GM18499 (cell line): ENCODE measurements at regions not wholly inside any gene's neighbourhood (a gene's known extent, or its start where the extent isn't known, plus 50 kb on each side); places are given as distances from the start of the nearest gene placed in this dataset.

Experiments used
- ATAC-seq: cut with Tn5 transposase; IDR thresholded peaks from one replicate; pipeline ENCODE4 v1.9.1; 2021; ENCODE audit warnings: moderate number of reproducible peaks; ENCODE audit not compliant: insufficient read depth, unreplicated experiment

- ATAC-seq: no peak
Observed at GRCh38 chr14:73800970-73801515, 50.6 kb upstream of the PTGR2 start.

DNA sequence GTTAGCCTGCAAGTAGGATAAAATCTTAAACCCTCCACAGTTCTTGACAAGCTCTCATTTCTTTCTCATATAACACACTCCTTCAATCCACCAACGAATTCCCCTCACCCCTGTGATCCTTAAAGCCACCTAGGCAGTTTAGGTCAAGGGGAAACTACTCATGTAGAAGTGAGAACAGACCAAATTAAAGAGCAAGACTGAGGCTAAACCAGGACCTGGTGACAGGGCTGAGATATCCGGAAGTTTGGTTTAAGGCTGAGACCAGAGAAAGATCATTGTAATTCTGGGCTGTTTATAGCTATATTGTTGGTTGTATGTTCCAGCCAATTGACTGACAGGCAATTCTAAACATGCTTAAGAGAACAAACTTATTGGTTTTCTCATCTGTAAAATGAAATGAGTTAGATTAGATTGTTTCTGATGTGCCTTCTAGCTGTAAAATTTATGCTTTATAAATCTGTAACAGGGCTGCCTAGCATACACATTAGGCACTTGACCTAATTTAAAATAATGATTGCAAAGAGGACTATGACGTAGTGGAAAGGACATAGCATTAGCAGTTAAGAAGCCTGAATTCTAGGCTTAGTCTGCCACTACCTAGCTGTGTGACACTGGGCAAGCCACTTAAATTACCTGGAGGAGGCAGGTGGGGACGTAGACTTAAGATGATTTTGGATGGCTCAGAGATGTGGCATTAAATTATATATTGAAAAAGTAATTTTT lies 53.9 kb upstream of the PTGR2 start:
- ATAC-seq: no peak

DNA sequence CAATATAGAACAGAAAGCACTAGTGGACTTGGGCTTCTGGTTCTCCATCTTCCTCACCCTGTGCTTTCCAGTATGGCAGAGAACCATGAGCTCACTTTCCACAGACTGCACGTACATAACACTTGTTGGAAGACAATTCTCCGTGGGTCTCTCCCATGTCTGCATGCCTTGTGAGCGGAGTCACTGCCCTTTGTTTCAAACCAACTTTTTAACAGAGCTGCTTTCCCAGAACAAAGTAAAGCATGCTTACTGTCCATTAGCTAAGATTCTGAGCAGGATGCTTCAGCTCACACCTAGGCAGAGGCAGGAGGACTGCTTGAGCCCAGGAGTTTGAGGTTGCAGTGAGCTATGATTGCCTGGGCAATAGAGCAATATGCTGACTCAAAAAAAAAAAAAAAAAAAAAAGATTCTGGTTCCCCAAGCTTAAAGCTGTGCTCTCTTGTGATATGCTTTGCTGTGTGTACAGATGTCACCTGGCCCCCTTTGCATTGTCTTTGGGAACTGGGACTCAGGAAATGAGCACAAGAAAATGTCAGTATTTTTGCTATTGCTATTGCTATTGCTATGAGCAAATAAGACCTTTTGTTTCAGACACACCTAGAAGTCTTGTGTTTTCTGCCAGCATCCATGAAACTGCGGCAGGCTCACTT lies 54.6 kb upstream of the PTGR2 start:
- no peak for ATAC-seq

- no peak for ATAC-seq
Observed at GRCh38 chr14:73796415-73796814, 55.2 kb upstream of the PTGR2 start.

DNA sequence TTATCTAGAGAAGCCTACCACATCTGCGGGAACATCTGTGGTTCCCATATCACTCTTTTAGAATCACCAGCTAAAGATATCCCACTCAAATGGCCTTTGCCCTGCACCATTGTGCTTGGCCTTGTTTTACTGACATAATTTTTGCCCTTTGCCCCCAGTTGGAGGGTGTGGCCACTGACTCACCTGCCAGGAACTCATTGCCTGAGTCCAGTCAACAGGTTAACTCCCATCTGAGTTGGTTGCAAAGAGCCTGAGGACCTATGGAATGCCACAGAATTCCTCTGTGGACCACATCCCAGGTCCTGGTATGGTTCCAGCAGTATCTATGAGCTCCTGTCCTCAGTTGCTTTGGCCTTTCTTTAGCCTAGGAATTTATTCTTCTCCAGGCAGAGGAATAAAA lies 55.7 kb upstream of the PTGR2 start:
- no peak for ATAC-seq

GRCh38 chr14:73795466-73795865 lies 56.2 kb upstream of the PTGR2 start:
- no peak for ATAC-seq

GRCh38 chr14:73794146-73794545 lies 57.5 kb upstream of the PTGR2 start:
- ATAC-seq: no peak

GRCh38 chr14:73792481-73792880 lies 59.1 kb upstream of the PTGR2 start:
- no peak for ATAC-seq

- no peak for ATAC-seq
Observed at GRCh38 chr14:73789989-73790581, 61.5 kb upstream of the PTGR2 start.

- no peak for ATAC-seq
Observed at GRCh38 chr14:73788701-73789551, 62.7 kb upstream of the PTGR2 start.

DNA sequence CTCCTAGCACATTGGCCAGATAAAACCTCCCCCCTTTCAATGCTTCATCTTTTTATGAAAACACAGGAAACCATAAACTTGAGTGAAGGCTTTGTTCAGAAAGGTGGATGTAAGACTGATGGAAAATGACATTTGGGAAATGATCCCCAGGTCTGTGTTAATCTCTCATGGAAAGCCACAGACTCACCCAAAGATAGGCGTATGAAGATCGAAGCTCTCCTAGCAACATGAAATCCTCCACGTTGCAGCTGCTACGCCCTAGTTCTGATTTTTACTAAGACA lies 63.4 kb upstream of the PTGR2 start:
- ATAC-seq: no peak

DNA sequence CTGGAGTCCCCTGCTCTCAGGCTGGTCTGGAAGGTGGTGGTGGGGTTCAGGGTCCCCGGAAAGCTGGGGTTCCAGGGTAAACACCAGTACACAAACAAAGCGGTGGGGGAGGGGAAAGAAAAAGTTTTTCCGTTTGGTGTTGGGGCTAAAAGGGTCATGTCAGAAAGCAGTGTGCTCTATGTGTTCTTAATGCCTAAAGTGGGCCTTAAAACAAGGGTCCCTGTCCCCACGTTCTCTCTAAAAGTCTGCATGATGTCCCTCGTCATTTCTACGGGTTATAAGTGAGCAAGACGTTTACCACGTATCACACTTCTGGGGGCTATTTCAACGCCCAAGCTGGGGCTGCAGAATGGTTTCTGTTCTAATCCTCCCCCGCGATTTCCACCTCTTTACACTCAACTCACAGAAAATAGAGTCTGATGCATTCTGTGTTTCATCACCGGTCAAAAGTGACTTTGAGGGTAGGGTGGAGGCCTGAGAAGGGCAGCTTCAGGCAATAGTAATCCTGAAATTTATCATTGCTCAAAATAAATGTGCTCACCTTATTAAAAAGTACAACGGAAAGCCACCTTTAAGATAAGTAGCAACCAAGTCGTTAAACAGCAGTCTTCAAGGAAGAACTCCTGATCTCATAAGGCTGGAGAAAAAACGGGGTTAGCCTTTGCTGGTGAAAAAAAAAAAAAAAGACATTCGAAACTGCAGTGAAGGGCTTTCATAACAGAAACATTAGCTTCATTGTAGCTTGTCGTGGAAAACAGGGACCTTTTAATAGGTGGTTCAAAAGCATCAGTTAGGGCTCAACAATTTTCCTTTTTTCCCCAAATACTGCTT lies 63.9 kb upstream of the PTGR2 start:
- no peak for ATAC-seq

GRCh38 chr14:73786636-73787485 lies 64.8 kb upstream of the PTGR2 start:
- ATAC-seq: no peak

DNA sequence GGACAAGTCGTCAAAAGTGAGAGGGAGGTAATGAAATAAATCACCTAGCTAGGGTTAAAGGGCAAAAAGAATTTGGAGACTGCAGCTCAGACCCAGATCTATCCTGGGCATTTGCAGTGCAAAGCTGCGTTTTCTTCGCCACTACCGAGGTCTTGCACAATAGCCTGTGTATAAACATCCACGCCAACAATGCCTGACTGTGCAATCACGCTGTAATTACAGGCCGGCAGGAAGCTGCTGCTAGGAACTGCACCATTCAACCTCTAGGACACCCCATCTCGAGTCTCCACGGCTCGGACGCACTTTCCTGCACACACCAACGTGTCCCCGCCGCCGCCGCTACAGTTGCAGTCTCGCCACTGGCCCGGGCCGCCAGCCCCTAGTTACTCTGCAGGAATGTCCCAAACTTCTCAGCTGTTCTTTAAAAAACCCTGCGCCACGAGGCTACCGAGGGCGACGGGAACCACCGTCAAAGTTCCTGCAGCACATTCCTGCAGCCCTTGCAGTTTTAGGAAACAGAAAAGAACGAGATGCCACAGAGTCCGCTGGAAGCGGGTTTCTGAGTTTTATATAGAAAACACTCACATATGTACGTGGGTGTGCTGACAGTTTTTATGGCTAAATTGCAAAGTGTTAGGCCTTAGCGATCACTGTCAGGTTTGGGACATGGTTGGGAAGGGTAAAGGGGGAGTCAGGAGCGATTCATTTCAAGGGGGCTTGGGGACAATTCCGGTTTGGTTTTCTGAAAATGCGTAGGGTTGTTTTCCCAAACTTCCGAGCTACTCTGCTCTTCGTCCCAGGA lies 65.6 kb upstream of the PTGR2 start:
- no peak for ATAC-seq

DNA sequence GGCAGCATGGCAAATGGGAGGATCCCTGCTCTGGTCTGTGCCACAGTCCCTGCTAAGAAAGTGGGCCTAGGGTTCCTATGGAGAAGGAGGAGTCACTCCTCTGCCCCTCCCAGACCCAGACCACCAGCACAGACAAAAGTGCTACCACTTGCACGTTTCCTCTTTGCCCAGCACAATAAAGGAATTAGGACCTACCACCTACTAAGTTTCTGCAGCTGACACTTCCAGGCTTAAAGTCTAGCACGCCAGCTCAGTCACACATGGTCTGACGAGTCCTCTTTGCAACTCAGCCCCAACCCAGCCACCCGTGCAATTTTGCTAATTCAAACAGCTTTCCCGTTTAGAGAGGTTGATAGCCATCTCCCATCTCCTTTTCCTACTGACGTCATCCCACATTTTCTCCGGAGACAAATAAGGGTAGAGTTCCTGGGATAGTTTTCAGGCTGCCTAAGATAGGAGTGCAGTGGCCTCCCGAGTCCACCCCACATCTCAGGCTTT lies 66.2 kb upstream of the PTGR2 start:
- ATAC-seq: no peak

- ATAC-seq: no peak
Observed at GRCh38 chr14:73784988-73785313, 66.7 kb upstream of the PTGR2 start.

DNA sequence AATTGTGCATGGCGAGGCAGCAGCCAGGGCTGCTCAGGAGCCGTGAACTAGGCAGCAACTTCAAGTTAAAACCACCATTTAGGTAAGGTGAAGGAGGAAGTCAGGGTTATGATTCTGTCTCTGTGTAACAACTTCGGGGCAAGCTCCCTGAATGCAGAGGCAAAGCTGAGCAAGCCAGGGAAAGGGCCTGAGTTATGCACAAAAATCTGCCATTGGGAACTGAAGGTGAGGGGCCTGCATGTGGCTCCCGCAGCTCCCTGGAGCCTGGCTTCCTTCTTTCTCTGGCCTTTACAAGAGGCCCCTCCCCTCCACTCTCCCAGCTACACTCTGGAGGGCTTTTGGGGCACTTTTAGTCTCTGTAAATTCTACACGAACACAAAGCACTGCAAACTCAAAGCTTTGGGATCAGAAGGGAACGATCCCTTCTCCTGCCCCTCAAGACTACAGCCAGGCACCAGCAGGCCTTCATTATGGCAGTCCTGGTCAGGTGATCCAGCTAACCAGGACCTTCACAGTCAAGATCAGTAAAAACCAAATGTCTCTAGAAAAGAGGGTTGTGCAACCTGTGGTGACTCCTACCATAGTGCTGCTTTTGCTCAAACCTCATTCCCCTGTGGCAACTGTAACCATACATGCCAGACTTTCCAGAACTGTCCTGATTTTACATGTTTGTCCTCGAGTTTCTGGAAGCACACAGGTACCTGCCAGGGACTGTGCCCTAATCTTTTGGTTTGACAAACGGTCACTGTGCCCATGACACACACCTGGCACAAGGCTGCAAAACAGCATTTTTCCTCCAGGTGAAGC lies 67.2 kb upstream of the PTGR2 start:
- ATAC-seq: no peak
